HG03097 (cell line): ENCODE measurements at regions not wholly inside any gene's neighbourhood (a gene's known extent, or its start where the extent isn't known, plus 50 kb on each side); places are given as distances from the start of the nearest gene placed in this dataset.
"Not testable (repeated sequence)": the region's sequence is repeated elsewhere in the genome, so short reads cannot be mapped to it uniquely, and the experiment has no call there.

ENCODE experiments used
- ATAC-seq: cut with Tn5 transposase; IDR thresholded peaks from one replicate; pipeline ENCODE4 v1.9.1; 2021; ENCODE audit not compliant: unreplicated experiment, low FRiP score

- ATAC-seq, result no peak
These were observed 240.1 kb upstream of the RASA1 start for GRCh38 chr5:87027570-87027969.

DNA sequence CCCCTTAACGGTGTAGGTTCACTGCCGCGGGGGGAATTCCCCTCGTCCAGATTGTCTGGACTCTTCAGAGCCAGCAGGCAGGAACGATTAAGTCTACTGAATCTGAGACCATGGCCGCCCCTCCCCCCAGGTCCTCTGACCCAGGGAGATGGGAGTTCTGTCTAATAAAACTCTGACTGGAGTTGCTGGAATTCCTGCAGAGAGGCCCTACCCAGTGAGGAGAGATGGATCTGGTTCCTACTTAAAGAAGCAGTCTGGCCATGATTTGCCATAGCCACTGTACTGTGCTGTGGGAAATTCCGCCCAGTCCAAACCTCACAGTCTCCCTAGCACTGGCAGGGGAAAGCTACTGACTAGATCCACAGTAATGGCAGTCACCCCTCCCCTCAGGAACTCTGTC lies 237.7 kb upstream of the RASA1 start:
- ATAC-seq, result no peak

DNA sequence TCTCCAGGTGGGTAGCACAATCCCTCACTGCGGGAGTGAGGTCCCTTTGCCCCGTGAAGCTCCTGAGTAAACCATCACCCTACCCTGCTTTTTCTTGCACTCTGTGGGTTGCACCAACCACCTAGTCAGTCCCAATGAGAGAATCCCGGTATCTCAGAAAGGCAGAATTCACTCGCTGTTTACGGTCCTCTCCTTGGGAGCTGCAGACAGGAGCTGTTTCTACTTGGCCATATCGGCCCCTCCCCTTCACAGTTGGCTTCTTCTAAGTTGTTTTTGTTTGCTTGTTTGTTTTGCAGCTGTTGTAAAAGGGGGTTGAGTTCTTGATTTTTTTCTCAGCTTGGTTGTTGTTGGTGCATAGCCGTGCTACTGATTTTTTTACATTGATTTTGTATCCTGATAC lies 237.0 kb upstream of the RASA1 start:
- ATAC-seq, result no peak

DNA sequence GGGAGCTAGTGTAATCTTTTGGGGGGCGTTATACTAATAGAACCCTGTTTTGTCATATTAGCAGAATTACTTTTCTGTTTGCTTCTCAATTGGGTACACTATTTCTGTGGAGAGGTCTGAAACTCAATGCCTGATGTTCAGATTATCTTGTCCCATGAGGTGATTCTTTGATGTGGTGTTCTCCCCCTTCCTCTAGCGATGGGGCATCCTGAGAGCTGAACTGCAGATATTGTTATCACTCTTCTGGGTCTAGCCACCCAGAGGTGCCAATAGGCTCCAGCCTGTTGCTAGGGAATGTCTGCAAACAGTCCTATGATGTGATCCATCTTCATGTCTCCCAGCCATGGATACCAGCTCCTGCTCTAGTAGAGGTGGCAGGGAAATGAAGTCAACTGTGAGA lies 233.1 kb upstream of the RASA1 start:
- ATAC-seq, result no peak

GRCh38 chr5:87042554-87042953 lies 225.1 kb upstream of the RASA1 start:
- ATAC-seq, result no peak

DNA sequence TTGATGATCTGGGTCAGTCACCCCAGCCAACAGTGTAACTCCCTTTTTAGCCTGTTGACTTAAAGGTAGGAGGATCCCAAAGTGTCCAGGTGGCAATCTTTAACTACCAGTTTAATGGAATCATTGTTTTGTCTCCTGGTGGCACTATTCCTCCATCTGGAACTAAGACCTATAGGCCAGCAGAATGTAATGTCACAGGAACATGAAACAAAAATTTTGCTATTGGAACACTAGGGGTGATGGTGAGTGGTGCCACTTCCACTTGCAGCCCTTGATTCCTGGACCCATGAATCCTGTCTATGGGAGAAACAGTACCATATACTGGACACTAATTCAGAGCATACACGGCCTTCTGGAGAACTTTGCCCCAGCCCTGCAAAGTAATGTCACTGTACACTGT lies 219.5 kb upstream of the RASA1 start:
- ATAC-seq, result no peak

- ATAC-seq, result not testable (repeated sequence)
These were observed 218.7 kb upstream of the RASA1 start for GRCh38 chr5:87049012-87049411.

GRCh38 chr5:87051502-87052113 lies 216.1 kb upstream of the RASA1 start:
- ATAC-seq, result no peak

- ATAC-seq, result no peak
These were observed 214.5 kb upstream of the RASA1 start for GRCh38 chr5:87053146-87053545.

DNA sequence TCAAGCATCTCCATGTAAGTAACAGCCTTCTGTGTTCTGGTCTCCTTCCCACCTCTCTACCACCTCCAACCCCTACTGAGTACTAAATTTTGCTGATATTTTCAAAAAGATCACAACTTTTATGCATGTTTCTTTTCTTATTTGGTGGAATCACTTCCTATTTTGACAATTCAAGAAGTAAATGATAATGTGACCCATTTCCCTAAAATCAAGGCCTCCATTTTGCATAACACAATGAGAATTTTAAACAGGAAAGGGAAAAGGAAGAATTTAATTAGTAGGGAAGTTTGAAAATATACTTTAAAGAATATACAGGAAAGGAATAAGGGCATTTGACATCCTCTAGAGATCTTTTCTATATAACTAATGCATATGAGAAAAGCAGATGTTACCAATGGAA lies 212.9 kb upstream of the RASA1 start:
- no peak for ATAC-seq

GRCh38 chr5:87061046-87061445 lies 206.6 kb upstream of the RASA1 start:
- ATAC-seq, result no peak

DNA sequence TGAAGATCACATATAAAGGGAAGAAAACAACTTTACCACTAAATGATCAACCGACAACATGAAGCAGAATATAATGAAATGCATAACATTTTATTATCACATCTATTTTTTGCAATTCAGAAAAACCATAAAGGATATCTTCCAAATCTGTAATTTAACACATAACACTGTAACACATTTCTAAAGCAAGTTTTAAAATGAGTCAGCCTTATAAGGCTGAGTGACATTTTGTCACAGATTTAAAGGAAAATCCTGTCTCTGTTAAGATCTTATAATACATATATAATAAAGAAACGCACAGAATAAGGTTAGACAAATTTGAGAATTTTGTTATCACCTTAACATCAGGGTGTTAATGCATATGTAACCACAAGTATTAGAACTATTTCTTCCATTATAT lies 198.4 kb upstream of the RASA1 start:
- no peak for ATAC-seq

DNA sequence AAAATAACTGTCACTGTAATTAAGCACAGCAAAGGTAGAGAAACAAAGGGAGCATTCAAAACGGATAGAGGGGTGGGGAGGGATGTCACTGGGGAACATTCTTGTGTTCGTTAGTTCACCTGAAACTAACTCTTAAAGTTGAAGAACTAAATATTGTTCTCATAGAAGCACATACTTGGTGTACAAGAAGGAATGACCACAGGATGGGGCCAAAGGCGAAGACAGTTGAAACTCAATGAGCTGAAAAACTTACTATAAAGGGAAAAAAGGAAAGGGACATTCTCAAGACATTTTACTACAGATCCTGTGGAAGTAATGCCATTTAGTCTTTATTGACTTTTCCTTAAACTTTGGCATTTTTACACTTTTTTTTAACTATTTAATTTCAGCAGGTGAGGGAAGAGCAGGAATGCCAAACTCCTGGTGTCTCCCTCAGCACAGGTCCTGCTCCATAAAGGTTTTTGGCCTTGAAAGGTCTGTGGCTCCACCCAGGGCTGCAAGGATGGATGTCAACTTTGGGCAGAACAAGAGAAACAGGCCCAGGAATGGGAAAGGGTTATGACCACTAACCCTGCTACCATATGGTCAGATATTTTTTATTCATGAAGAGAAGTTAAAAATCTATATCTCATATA lies 197.6 kb upstream of the RASA1 start:
- ATAC-seq, result no peak

DNA sequence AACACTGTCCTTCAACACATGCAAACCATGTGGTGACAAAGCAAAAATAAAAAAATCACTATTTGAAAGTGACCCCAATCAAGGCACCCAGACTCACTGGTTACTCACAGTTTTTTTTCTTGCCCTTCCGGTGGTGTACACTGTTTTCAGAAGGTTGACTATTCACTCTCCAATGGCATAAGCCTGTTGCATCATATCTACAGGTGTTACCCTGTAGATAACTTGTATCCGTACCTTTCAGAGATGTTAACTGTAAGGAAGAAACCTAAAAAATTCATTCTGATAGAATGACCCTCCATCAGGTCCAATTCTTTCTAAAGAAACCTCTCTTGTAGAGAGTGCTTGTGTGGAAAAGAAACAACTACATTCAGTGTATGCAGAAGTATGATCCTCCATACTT lies 193.6 kb upstream of the RASA1 start:
- ATAC-seq, result no peak

GRCh38 chr5:87074934-87075541 lies 192.6 kb upstream of the RASA1 start:
- ATAC-seq, result peak; percentile 94

DNA sequence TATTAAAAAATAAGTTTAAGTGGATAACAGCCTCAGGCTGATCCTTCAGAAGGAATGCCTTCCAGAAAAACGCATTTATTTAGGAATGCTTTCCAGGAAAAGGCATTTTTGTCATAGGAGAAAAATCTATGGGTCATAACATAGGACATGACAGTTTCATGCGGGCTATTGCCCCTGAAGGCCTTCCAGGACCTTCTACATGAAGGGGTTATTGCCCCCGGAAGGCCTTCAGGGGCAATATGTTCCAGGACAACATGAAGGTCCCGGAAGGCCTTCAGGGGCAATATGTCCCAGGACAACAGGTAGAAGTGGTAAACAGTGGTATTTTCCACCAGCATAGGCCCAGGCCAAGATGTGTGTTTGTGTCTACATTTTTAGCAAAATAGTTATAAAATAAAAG lies 191.3 kb upstream of the RASA1 start:
- no peak for ATAC-seq

GRCh38 chr5:87076931-87077330 lies 190.8 kb upstream of the RASA1 start:
- ATAC-seq, result no peak

DNA sequence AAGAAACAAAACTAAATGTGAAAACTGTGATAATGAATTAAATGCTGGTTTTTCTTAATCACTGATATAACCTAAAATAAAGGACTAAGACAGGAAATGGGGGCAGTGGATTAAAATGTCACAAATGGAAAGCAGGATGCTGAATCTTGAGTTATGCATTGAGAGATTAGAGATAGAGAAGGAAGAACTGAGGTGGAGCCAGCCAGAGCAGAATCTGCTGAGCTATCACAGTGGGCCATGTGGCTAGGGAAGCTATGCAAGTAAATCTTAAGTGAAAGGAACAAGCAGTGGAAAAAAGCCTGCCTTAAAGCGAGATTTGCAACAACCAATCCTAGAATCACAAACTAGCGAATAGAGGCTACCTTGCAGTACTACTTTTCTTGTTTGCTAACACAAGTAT lies 188.5 kb upstream of the RASA1 start:
- no peak for ATAC-seq

- ATAC-seq, result no peak
These were observed 186.7 kb upstream of the RASA1 start for GRCh38 chr5:87081016-87081415.

DNA sequence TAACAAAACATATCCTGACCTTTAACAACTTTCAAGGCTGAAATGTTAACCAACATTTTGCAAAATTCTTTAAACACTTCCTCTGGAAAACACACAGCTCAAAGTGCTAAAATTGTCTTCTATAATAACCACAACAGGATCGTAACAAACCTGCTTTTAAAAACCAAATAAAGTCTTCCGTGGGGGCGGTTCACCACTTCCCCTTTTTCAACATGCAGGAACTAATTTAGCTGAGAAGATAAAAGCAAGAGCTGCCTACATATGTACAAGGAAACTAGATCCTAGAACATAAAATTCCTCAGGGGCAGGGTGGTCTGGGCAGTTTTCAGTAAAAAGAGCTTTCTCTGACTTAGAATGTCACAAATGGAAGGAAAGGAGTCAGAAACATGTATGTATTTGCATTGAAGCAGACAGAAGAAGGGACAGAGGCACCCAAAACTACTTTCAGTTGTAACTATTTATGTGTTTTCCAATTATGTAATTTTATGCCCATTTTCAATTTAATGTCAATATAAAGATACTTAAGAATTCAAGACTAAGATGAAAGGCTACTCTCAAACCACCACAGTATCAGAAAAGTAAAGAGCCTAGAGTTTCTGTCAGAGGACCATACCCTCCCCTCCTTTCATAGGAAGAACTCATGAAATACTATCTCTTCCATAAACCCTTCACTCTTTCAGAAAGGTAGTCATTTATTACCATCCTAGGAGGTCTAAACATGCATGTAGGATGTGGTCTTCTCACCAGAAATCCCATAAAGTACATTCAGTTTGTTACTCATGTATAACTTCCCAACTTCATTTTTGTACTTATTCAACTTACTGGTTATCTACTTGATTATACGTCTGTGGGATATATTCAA lies 185.9 kb upstream of the RASA1 start:
- ATAC-seq, result peak; percentile 84

GRCh38 chr5:87094347-87094746 lies 173.3 kb upstream of the RASA1 start:
- ATAC-seq, result no peak
